NCI-H2081 (cell line): ENCODE measurements at regions not wholly inside any gene's neighbourhood (a gene's known extent, or its start where the extent isn't known, plus 50 kb on each side); places are given as distances from the start of the nearest gene placed in this dataset.
"Not testable (repeated sequence)": the region's sequence is repeated elsewhere in the genome, so short reads cannot be mapped to it uniquely, and the experiment has no call there.

Source experiments
- DNase-seq, 2 experiments: peaks; one replicate each; lab custom pipeline; 2025; lab: John Stamatoyannopoulos, UW

DNA sequence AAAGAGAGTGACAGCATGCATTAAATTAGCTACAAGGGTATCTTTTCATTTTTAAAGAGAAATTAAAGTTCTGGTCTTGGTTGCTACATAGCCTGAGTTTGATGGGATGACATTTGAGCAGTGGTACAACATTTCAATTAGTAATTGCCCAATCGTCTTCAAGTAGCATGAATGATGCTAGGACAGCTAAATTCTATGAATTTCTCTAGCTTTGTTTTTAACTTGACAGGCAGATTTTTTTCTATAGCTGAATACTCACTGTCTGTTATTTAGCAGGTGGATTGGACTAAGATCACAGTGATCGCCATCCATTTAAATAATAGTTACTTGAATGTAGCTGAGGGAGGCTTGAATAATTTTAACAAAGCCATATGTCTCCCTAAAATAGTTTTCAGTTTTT lies 162.2 kb downstream of the OXSM start:
- DNase-seq = no peak

DNA sequence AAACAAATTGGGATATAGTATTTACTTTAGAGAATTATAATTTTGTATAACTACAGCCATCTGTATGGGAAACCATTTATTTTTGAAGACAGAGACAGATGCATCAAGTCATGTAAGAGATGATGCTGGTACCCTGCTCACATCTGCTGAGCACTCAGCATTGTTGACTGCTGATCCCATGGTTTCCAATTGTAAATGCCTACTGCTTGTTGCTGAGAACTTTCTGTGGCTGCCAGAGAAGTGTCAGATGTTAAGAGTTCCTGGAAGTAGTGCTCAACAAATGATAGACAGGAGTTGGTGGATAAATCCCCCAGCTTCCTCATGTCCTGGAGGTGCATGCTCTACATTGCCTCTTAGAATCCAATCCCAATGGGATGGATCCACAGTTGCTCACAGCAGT lies 167.1 kb downstream of the OXSM start:
- no peak for DNase-seq

DNA sequence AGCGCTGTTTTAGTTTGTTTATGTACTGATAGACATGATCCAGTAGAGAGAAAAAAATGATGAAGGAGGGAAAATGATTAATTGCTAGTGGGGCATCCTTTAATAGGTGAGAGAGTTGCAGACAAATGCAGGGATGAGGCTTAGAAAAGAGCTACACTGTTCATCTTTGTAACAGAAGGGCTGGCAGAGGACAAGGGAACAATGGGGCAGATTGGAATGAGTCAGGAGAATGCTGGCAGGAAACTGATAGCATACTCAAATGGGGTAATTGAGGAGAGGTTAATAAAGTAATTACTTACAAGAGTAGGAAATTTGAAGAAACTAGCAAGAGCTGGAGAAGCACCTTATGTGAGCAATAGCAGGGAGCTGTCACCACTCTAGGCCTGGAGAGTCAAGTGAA lies 170.9 kb downstream of the OXSM start:
- no peak for DNase-seq

DNA sequence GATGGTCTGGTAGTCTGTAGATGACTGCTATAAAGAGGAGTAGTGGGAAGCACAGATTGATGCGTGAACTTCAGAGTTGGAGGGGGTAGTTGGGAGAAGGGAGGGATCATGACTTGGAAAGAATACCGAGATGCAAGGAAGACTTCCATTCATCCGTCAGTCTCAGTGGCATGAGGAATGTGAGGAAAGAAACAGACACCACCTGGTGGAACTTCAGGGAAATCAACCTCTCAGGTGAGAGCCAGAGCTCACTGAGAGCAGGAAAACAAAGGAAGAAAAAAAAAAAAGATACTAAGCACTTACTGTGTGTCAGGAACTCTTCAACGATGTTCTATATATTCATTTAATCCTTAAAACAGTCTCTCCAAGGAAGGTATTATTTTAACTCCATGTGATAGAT lies 172.4 kb downstream of the OXSM start:
- DNase-seq = peak in 1 of 2 experiments; percentile 33

DNA sequence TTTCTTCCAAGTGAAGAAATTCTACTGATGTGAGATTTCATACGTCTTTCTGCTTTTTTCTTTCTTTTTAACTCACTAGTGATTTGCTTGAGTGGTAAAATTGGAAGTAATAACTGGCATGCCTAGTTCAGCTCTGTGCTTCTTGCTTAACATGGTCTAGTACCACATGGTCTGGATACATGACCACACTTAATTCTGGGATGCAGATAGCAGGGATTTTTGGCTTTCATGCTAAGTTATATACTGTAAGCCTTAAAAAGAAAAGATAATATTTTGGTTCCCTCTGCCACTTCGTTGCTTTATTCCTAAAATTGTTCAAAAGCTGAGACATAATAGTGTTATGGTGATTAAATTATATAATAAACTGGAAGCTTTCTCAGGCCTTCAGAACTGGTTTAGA lies 174.3 kb downstream of the OXSM start:
- DNase-seq = no peak

DNA sequence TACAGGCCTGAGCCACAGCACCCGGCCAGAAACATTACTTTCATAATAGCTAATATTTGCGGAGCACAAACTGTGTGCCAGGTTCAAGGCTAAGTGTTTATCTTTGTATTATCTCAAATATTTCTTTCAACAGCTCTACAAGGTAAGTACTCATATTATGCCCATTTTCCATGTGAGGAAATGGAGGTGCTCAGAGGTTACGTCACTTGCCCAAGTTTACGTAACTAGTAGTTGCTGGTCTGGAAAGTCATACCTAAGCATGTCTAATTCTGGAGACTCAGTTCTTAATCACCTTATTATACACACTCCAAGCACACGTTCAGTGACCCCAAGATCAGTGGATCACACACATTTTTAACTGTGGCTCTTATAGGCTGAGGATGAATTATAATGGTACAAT lies 177.5 kb downstream of the OXSM start:
- no peak for DNase-seq

DNA sequence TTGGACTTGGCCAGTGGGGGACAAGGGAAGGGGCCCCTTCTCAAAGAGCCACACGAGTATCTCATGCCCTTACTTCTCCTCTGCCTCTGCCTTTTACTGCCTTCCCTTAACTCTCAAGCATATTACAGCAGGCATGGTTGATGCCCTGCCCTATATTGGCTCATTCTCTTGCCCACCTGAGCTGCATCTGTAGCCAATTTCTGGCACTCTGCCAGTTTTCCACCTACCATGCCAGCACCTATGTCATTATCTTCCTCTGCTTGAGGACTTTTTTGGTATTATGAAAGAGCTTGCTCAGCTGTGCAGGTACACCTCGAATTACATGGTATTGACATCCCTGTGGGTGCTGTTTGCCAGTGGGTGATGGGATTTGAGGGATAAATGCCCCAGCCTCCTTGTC lies 181.8 kb downstream of the OXSM start:
- DNase-seq = peak; percentile 70 to 92

DNA sequence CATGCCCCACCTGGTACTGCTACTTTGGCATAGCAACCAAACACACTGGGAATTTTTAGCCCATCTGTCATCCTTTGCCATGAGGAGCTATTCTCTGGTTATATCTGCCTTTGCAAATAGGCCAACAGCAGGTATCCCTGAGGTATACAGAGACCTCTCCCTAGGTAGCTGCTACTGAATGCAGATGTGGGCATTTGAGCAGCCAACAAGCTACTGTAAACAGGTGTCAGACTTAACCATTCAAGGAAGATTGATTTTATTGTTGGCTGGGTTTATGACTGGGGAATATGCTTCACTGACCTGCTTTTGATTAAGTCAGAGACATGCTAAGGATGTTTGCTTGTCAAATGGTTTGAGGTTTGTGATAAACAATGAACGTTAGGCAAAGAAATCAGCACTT lies 183.2 kb downstream of the OXSM start:
- peak; percentile 65 to 87 for DNase-seq

DNA sequence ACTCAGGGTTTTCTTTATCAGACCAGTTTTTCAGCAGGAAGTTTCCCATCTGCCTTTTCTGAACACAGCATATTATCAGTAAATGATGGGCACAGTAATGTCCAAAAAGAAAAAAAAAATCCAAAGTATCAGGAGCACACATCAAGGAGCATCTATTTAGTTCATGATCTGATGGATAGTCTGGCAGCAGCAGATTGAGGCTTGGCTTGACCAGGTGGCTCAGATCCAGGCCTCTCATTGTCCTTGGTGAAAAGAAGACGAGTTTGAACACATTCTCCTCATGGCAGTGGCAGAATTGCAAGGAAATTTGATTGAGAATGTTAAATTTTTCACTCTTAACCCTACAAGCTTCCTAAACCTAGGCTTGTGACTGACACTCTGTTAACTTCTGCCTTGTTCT lies 192.9 kb downstream of the OXSM start:
- DNase-seq = no peak

DNA sequence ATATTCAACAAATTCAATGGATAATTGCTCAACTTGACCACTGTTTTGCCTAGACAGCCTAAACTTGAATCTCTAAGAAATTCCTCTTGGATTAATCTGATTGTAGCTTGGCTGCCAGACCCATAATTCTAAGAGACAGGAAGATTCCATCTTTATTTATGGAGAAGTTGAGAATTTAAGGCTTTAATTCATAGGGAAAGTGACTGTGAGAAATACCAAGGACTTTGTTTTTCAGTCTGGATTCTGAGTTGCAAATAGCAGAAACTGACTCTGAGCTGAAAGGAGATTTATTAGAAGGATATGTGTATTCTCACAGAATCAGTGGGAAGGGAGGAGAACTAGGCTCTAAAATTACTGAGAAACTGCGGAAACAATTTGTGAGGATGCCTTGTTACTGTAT lies 195.7 kb downstream of the OXSM start:
- DNase-seq = no peak

DNA sequence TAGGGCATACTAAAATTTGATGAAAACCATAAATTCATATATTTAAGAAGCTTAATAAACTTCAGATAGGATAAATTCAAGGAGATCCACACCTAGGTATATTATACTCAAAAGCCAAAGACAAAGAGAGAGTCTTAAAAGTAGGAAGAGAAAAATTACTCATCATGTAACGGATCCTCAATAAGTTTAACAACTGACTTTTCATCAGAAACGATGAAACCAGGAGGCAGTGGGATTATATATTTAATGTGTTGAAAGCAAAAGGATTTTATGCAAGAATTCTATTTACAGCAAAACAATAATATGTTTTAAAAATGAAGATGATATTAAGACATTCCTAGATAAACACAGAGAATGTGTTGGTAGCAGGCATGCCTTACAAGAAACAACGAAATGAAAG lies 202.7 kb downstream of the OXSM start:
- DNase-seq = no peak

DNA sequence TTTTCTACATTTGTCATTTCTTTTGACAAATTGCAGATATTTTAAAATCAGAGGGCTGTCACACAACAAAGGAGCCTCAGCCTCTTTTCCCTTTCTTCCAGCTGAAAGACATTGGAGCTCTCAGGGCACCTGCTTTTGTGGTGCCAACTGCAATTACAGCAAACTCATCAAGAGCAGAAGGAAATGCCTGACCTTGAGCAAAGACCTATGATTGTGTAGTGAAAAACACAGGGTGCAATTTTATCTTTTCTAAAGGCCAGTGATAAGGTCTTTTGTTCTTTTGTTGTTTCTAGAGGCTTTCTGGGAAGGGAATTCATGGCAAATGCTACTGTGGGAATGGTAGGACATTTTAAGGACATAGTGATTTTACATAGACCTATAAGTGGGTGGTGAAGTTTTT lies 214.3 kb downstream of the OXSM start:
- DNase-seq = no peak

DNA sequence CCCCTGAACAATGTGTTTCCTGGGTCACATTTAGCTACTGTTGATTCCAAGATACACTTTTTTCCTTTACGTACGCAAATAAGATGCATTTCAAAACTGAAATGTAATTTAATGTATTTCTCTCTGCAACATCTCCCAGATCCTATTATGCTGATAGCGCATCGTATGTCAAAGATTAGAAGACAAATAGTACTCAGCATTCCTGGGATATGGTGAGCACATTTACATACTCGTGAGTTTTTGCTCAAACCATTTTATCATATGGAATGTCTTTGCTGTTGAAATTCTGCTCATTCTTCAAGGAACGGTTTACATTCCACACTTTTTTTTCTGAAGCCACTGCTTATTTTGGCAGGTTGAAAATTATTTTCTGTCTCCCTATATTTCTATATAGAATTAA lies 221.4 kb downstream of the OXSM start:
- no peak for DNase-seq

DNA sequence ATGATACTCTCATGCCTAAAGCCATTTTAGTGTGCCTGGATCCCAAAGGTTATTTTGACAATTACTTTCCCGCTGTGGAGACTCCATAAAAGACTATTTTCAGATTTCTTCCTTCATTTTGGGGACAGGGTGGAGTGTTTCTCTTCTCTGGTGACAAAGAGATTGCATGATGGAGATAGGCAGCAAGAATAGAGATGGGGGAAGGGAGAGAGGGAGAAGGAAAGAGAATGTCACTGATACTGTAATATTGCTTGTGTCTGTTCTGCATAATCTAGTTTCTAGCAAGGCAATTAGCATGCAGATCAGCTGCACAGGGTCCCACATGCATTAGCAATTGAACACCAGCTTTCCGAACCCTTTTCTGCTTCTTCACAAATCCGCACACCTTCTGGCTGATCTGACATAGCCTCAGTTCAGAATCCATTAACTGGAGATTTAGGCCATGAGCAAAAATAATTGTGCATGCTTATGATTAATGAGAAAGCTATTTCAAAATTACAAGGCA lies 222.4 kb downstream of the OXSM start:
- no peak for DNase-seq

DNA sequence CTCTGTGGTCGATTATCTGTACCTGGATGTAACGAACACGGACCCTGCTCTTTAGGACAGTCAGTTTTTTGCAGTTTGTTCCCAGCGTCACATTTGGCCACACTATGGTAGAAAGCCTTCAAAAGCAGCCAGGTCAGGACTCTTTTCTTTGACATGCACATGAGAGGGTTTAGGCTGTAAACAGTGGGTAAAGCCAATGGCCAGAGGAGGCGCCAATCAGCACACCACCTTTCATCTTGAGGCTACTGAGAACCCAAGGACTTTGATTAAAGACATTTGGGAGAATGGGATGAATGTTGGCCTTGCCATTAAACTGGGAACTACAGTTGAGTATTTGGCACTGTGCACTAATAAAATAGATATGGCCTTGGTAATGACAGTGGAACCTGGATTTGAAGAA lies 225.9 kb downstream of the OXSM start:
- no peak for DNase-seq

DNA sequence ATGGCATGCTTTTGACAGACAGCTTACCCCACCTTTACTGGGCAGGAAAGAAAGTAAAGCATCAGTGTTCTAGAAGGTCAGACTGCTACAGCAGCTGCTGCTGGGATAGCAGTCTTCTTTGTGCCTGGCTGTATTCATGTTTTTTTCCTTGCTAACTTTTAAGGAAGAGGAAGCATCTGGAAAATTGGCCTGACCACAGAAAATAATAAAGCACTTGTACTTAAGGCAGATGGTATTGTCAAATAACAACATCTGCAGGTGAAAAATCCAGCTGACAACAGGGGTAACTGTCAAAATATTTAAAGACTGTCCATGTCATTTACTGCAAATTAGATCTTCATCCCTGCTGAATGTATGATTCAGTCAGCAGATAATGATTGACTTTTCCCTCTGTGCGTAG lies 229.0 kb downstream of the OXSM start:
- DNase-seq = no peak

DNA sequence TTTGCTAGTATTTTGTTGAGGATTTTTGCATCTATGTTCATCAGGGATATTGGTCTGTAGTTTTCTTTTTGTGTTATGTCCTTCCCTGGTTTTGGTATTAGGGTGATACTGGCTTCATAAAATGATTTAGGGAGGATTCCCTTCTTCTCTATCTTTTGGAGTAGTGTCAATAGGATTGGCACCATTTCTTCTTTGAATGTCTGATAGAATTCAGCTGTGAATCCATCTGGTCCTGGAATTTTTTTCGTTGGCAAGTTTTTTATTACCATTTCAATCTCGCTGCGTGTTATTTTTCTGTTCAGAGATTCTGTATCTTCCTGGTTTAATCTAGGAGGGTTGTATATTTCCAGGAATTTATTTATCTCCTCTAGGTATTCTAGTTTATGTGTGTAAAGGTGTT lies 234.3 kb downstream of the OXSM start:
- DNase-seq = not testable (repeated sequence)

DNA sequence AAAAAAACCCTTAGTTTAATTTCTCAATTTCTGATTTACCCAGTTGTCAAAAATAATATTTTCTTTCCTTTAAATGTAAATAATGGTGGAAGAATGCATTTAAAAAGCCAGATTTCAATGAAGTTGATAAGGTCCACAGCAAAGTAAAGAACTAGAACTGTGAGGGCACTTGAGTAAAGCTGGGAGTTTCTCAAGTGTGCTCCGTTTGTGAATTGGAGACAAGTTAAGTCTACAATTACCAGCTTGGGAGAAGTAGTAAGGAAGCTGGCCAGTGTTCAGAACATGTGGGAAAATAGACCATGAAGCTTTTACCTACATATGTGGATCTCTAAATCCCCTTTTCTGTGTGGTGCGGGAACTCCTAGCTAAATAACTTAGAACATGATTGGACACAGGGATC lies 239.4 kb downstream of the OXSM start:
- DNase-seq = no peak

DNA sequence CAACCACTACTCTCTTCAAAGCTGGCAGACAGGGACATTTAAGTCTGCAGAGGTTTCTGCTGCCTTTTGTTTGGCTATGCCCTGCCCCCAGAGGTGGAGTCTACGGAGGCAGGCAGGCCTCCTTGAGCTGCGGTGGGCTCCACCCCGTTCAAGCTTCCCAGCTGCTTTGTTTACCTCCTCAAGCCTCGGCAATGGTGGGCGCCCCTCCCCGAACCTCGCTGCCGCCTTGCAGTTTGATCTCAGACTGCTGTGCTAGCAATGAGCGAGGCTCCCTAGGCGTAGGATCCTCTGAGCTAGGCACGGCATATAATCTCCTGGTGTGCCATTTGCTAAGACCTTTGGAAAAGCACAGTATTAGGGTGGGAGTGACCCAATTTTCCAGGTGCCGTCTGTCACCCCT lies 252.2 kb downstream of the OXSM start:
- DNase-seq = not testable (repeated sequence)

DNA sequence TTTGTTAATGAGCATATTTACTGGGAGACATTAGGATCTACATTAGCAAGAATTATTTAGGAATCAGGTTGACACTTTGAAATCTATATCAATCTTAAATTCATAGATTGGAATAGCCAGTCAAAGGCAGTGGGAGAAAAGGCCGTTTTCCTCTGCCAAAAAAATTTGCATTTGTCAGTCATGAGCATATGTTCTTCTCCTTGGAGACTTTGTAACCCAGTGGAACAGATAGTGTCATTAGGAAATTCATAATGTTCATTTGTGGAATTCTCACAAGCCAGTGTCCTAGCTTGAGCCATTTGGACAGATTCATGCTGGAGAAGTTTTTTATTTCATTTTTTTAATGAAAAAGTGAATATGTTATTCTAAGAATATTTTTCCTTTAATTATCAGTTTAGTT lies 260.1 kb downstream of the OXSM start:
- DNase-seq = no peak

DNA sequence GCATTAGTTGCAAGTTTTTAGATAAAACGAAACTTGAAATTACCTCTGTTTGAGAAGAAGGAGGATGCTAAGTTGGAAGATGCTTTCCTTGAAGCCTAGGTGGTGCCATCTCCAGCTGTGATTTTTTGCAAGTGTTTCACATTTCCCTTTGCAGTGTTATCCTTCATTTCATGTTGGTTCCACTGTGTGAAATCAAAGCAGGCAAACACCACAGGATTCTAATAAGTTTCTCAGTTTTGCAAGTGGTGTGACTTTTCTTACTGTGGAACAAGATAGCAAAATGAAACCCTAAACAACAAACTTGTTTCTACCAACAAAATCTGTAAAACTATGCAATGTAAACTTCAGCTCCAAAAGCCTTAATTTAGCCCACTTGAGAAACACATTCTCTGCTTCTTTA lies 260.9 kb downstream of the OXSM start:
- DNase-seq = no peak

DNA sequence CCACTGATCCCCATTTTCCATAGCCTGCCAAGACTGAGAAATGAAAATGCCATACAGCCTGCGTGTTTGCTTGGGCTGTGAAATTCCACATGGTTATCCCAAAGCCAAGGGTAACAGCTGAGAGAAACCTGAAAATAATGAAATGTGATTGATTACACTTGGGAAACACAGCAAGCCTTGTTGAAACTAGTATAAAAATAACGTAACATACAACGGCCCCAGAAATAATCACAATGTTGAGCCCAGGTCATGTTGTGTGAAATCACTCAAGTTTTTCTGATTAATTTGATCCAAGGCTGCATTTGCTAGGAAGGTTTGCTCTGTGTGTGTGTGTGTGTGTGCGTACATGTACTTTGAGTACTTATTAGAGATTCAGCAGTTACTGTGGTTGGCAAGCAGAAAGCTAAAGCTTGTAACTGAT lies 269.0 kb downstream of the OXSM start:
- DNase-seq = no peak

DNA sequence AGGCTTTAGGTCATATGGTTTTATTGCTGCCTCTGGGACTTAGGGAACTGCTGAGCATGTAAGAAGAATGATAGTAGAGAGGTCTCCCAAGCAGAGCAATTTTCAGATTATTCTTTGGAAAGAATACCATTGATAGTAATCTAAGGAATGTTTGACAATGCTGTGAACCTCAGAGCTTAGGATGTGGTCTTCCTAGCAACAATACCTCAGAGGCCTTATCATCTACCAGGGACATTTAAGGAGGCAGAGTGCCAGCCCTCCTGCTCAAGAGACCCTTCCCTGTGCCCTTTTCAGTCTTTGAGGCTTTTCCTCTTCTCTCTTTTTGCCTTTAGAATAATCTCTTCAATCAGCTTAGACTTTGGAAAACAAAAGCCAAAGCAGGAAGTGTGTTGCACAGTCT lies 272.1 kb downstream of the OXSM start:
- DNase-seq = no peak

DNA sequence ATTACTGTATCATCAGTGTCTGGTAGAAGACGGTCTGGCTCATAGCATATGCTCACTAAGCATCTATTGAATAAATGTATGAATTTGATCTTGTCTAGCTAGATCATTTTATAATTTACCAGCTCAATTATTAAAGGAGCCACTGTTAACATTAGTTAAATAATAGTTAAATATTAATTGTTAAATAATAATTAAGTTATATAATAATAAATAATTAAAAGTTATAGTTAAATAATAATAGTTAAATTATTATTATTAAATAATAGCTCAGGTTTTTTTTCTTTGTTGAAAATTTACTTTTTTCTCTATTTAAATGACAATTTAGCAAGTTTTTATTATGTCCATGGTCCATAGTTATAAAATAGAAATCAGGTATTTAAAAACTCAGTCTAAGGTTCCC lies 274.4 kb downstream of the OXSM start:
- no peak for DNase-seq

DNA sequence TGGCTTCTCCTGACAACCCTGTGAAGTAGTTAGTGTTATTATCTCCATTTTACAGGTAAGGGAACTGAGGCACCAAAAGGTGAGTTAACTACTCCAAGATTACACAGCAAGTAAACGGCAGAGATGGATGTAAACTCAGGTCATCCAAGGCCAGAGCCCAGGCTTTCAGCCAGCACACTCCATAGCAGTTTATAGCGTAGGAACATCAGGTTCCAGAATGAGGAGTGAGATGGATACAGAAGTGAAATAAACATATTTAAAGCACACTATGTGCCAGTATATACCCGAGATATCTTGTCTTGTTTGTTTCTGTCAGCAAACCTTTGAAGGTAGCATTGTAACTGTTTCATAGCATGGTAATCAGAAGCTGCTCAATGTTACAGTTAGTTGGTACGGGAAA lies 279.0 kb downstream of the OXSM start:
- DNase-seq = no peak
